ENCODE measurements at regions not wholly inside any gene's neighbourhood (a gene's known extent, or its start where the extent isn't known, plus 50 kb on each side); places are given as distances from the start of the nearest gene placed in this dataset.

DNA sequence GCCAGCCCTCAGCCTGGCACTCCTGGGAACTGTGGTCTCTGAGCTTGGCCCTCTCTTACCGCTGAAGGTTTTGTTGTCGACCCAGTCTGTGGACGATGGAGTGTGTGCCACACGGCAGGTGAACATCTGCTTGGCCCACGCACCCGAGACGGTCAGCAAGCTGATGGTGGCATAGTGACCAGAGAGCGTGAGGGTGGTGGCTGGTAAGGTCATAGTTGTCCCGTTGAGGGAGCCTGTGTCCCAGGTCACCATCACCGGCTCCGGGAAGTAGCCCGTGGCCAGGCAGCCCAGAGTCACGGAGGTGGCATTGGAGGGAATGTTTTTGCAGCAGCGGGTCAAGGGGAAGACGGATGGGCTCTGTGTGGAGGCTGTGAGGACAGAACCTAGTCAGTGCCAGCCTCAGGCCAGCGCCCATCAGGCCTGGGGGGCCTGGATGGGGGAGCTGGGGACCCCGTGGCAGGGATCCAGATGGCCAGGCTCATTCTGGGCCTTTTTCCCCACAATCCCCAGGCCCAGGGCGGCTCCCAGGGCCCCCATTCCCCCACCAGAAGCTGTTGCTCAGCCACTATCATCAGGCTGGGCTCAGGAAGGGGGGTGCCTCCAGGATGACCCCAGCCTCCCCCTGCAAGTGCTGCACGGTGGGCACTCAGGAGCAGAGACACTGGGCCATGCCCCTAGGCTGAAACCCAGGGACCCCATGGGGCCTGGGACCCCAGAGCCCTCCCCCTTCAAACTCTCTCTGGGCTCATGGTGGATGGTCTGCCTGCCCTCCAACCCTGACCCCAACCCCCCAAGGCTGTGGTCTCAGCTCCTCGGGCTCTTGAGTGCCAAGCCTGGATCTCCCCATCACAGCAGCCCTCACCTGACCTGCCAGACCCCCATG lies 75.2 kb downstream of the TMEM121 start:
- TF ChIP-seq CTCF (IDR thresholded peaks at IDR 0.05), result no peak
- TF ChIP-seq EZH2 (IDR thresholded peaks at IDR 0.05; ENCODE audit: borderline replicate concordance, insufficient read depth, low read depth, low read length, poor library complexity, severe bottlenecking), result no peak
